Lower leg skin (tissue), 3 donors: ENCODE measurements at regions not wholly inside any gene's neighbourhood (a gene's known extent, or its start where the extent isn't known, plus 50 kb on each side); places are given as distances from the start of the nearest gene placed in this dataset.

ENCODE experiments used
- POLR2A ChIP-seq, 2 donors: fragments of 450-650 bp; IDR thresholded peaks; one replicate each; pipeline ENCODE4 v1.6.1; 2016 to 2017; ENCODE audit warnings: antibody characterized with exemption in 2 of 2, mild to moderate bottlenecking in 1 of 2, moderate library complexity in 1 of 2
- TF ChIP-seq, protein P1 (sequence below), 3 donors: fragments of 450-650 bp; IDR thresholded peaks; one replicate each; pipeline ENCODE4 v1.5.1; 2016; ENCODE audit warnings: antibody characterized with exemption in 3 of 3, mild to moderate bottlenecking in 3 of 3, moderate library complexity in 2 of 3

DNA sequence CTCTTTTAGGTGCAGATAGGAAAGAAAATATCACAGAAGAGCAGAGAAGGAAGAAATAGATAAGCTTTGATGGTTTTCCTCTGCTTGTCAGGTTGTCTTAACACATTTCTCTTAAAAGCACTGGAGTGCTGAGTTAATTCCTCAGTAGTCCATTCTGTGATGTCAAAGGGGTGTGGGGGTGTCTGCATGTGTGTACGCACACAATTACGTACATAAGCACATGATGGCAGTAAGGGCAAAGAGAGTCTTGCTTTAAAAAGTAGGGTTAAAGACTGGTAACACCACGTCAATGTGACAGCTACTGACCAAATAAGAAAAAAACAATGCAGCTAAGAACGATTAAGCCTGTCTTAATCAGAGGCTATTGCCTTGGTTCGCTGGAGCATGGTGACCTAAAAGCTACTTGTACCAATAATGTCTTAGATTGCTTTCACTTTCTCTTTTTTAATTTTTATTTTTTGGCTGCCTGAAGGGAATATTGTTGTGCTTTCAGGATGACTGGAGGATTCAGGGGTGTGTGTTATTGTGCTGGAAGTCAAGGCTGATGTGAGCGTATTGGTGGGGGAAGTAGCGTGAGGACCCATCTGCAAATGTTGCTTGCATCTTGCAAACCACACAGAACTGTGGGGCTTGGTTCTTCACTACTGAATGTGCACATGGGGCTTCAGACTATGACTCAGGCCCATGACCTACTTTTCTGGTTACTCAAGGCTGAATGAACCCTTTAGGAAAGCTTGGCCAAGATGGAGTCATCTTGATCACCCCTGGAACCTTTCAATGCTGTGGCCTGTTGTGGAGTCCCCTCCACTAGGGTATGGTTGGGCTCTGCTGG lies 417.8 kb upstream of the TPM1 start:
- TF ChIP-seq, protein P1, sequence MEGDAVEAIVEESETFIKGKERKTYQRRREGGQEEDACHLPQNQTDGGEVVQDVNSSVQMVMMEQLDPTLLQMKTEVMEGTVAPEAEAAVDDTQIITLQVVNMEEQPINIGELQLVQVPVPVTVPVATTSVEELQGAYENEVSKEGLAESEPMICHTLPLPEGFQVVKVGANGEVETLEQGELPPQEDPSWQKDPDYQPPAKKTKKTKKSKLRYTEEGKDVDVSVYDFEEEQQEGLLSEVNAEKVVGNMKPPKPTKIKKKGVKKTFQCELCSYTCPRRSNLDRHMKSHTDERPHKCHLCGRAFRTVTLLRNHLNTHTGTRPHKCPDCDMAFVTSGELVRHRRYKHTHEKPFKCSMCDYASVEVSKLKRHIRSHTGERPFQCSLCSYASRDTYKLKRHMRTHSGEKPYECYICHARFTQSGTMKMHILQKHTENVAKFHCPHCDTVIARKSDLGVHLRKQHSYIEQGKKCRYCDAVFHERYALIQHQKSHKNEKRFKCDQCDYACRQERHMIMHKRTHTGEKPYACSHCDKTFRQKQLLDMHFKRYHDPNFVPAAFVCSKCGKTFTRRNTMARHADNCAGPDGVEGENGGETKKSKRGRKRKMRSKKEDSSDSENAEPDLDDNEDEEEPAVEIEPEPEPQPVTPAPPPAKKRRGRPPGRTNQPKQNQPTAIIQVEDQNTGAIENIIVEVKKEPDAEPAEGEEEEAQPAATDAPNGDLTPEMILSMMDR (IDR thresholded peaks at IDR 0.05): no peak
- no peak for TF ChIP-seq POLR2A (IDR thresholded peaks at IDR 0.05)
